ENCODE measurements at regions not wholly inside any gene's neighbourhood (a gene's known extent, or its start where the extent isn't known, plus 50 kb on each side); places are given as distances from the start of the nearest gene placed in this dataset.

- no peak for DNase-seq
- intact Hi-C loops (cut with micrococcal nuclease), result no loop called here
- Histone ChIP-seq H3K9me2 (replicated peaks; ENCODE audit: low read length) (no peaks in the 10 kb centered on the region), H3K27me3 (ENCODE audit: low read length) (no peaks in the 10 kb centered on the region), H3K4me1 (ENCODE audit: insufficient read depth, low read length) (peaks cover 31% of the 10 kb centered on the region), H3K9me3 (ENCODE audit: low read length) (0 out of 2 replicates have a peak, but pooled peaks cover 12% of the 10 kb centered on the region), H3K4me3 (ENCODE audit: low read length) (no peak overlapping the region), H3K27ac (ENCODE audit: low read length) (no peak overlapping the region), H3K9ac (ENCODE audit: low read length) (no peak overlapping the region), H4K20me1 (ENCODE audit: low read length) (no peaks in the 10 kb centered on the region), H3K36me3 (ENCODE audit: low read depth, low read length) (no peaks in the 10 kb centered on the region), H3F3A (ENCODE audit: low read length, unreplicated experiment) (no peaks in the 10 kb centered on the region), H2AFZ (ENCODE audit: low read length) (no peak overlapping the region), H3K4me2 (ENCODE audit: low read length) (no peak overlapping the region), H3K79me2 (ENCODE audit: low read length) (no peaks in the 10 kb centered on the region)
- ChIA-PET CTCF (interaction anchor here (0.6 kb wide), 1 partner anchor 17 kb away, joined by 3 read pairs; no protein-coding TSS in a partner anchor), POLR2A (ENCODE audit: unreplicated experiment) (interaction anchor here (0.6 kb wide), 1 partner anchor 12 kb away, joined by 14 read pairs; no protein-coding TSS in a partner anchor)
- ATAC-seq, result no peak
- no TSS peak for BruUV-seq (replicated peaks)
- TF ChIP-seq EZH2phosphoT487 (IDR thresholded peaks at IDR 0.05; ENCODE audit: borderline replicate concordance, low read length) (no peak), EZH2 (IDR thresholded peaks at IDR 0.05; ENCODE audit: low read length, unreplicated experiment) (no peak), CTCF (conservative IDR thresholded peaks at IDR 0.05; ENCODE audit: low read depth, low read length) (no peak)
These were observed 76.9 kb upstream of the SIRPA start for GRCh38 chr20:1818247-1818840.

GRCh38 chr20:1817577-1818211 lies 77.5 kb upstream of the SIRPA start:
- no peaks in the 10 kb centered on the region for H4K20me1 ChIP-seq (ENCODE audit: low read length)
- no peaks in the 10 kb centered on the region for H3K79me2 ChIP-seq (ENCODE audit: low read length)
- POLR2A ChIA-PET (ENCODE audit: unreplicated experiment), result interaction anchor here (0.6 kb wide), 1 partner anchor 11 kb away, joined by 14 read pairs; no protein-coding TSS in a partner anchor
- intact Hi-C loops (cut with micrococcal nuclease), result no loop called here
- no peaks in the 10 kb centered on the region for H3K9me2 ChIP-seq (replicated peaks; ENCODE audit: low read length)
- no peaks in the 10 kb centered on the region for H3K36me3 ChIP-seq (ENCODE audit: low read depth, low read length)
- CTCF ChIA-PET, result no interaction called here
- no peak for TF ChIP-seq EZH2 (IDR thresholded peaks at IDR 0.05; ENCODE audit: low read length, unreplicated experiment)
- no peak for TF ChIP-seq CTCF (conservative IDR thresholded peaks at IDR 0.05; ENCODE audit: low read depth, low read length)
- TF ChIP-seq EZH2phosphoT487 (IDR thresholded peaks at IDR 0.05; ENCODE audit: borderline replicate concordance, low read length), result no peak
- no peak overlapping the region for H3K9ac ChIP-seq (ENCODE audit: low read length)
- no TSS peak for BruUV-seq (replicated peaks)
- no peak overlapping the region for H3K4me3 ChIP-seq (ENCODE audit: low read length)
- H2AFZ ChIP-seq (ENCODE audit: low read length), result no peak overlapping the region
- H3K4me1 ChIP-seq (ENCODE audit: insufficient read depth, low read length), result peaks cover 35% of the 10 kb centered on the region
- DNase-seq (no peak), ATAC-seq (no peak)
- H3K27me3 ChIP-seq (ENCODE audit: low read length), result no peaks in the 10 kb centered on the region
- H3F3A ChIP-seq (ENCODE audit: low read length, unreplicated experiment), result no peaks in the 10 kb centered on the region
- H3K4me2 ChIP-seq (ENCODE audit: low read length), result no peak overlapping the region
- 0 out of 2 replicates have a peak, but pooled peaks cover 6% of the 10 kb centered on the region for H3K9me3 ChIP-seq (ENCODE audit: low read length)
- H3K27ac ChIP-seq (ENCODE audit: low read length), result no peak overlapping the region

All from PC-3 (cell line).